HFF-Myc (cell line): ENCODE measurements at regions not wholly inside any gene's neighbourhood (a gene's known extent, or its start where the extent isn't known, plus 50 kb on each side); places are given as distances from the start of the nearest gene placed in this dataset.

ENCODE experiments used
- DNase-seq: peaks from one replicate; pipeline ENCODE4 v3.0.0-alpha.2; 2011; ENCODE audit warnings: low read depth; ENCODE audit errors: extremely low read depth
- H3K4me3 ChIP-seq: replicated peaks from 2 replicates; pipeline ENCODE4 v1.5.1; 2011; ENCODE audit warnings: low read depth, mild to moderate bottlenecking, control low read depth, low read length
- TF ChIP-seq, protein P1 (sequence below): IDR thresholded peaks from 2 replicates; pipeline ENCODE4 v1.5.1; 2012; ENCODE audit warnings: mild to moderate bottlenecking, low read depth, low read length, control low read depth; ENCODE audit errors: missing control alignments

GRCh38 chr18:39349801-39350200 lies 1784.2 kb upstream of the CELF4 start:
- no peak for DNase-seq
- TF ChIP-seq, protein P1, sequence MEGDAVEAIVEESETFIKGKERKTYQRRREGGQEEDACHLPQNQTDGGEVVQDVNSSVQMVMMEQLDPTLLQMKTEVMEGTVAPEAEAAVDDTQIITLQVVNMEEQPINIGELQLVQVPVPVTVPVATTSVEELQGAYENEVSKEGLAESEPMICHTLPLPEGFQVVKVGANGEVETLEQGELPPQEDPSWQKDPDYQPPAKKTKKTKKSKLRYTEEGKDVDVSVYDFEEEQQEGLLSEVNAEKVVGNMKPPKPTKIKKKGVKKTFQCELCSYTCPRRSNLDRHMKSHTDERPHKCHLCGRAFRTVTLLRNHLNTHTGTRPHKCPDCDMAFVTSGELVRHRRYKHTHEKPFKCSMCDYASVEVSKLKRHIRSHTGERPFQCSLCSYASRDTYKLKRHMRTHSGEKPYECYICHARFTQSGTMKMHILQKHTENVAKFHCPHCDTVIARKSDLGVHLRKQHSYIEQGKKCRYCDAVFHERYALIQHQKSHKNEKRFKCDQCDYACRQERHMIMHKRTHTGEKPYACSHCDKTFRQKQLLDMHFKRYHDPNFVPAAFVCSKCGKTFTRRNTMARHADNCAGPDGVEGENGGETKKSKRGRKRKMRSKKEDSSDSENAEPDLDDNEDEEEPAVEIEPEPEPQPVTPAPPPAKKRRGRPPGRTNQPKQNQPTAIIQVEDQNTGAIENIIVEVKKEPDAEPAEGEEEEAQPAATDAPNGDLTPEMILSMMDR = no peak
- H3K4me3 ChIP-seq = no peak overlapping the region

DNA sequence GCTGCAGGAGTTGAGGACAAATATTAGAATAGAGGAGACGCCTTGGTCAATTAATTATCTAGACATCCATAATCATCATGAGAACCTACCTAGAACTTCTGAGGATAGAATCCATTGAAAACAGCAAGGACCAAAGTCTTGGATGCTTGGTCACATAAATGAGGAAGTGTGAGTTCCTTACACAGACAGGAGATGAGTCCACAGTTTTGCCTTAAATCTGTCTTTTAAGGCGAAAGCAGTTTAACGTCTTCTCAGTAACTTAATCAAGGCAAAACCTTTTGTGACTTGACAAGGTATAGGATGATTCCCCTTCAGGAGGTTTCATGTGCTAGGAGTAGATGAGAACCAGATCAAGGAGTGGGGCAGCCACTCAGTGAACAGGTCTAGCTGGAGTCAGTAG lies 1783.2 kb upstream of the CELF4 start:
- no peak overlapping the region for H3K4me3 ChIP-seq
- no peak for DNase-seq
- TF ChIP-seq, protein P1 = no peak

- TF ChIP-seq, protein P1 = no peak
- no peak overlapping the region for H3K4me3 ChIP-seq
These were observed 1782.1 kb upstream of the CELF4 start for GRCh38 chr18:39347701-39348100.

GRCh38 chr18:39346916-39347315 lies 1781.3 kb upstream of the CELF4 start:
- TF ChIP-seq, protein P1 = no peak
- no peak overlapping the region for H3K4me3 ChIP-seq
- DNase-seq = no peak

More at GRCh38 chr18:39347701-39348100, 1782.1 kb upstream of the CELF4 start:
- DNase-seq = no peak

- DNase-seq = peak; percentile 51
- TF ChIP-seq, protein P1 = no peak
- no peak overlapping the region for H3K4me3 ChIP-seq
These were observed 1779.7 kb upstream of the CELF4 start for GRCh38 chr18:39345321-39345720.

DNA sequence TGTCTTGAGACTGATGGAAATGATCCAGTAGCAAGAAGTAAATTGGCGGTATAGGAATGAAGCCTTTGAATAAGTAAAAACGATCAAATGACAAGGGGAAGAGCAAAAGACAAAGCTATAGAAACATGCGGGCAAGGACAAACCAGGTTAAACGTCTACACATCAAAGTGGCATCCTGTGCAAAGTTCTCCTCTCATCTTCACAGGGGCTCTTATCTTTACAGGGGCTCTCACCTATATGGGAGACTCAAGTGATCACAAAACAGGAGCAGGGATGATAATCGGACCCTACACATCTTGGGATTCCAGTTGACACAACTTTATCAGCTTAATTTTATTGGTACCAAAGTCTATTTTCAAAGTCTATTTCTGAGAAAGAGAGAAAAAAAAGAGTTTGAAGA lies 1778.9 kb upstream of the CELF4 start:
- H3K4me3 ChIP-seq = no peak overlapping the region
- TF ChIP-seq, protein P1 = no peak
- no peak for DNase-seq

- TF ChIP-seq, protein P1 = no peak
- DNase-seq = no peak
These were observed 1775.5 kb upstream of the CELF4 start for GRCh38 chr18:39341129-39341528.

More at GRCh38 chr18:39341129-39341528, 1775.5 kb upstream of the CELF4 start:
- H3K4me3 ChIP-seq = no peak overlapping the region
